Endothelial cell of umbilical vein (primary cell): ENCODE measurements at regions not wholly inside any gene's neighbourhood (a gene's known extent, or its start where the extent isn't known, plus 50 kb on each side); places are given as distances from the start of the nearest gene placed in this dataset.

Experiments
- BruUV-seq: library from RNA; stranded (reverse); fragments of 400-500 nt; replicated peaks from 2 replicates; lab custom pipeline; 2021; lab: Mats Ljungman, UMichigan
- CTCF ChIA-PET: fragments of 300-600, 350-600 bp; sonication (Branson Sonifier 250); formaldehyde crosslinking; loops from one replicate; lab custom pipeline; 2021; ENCODE audit warnings: antibody characterized with exemption, inconsistent platforms; lab: Charles Lee
- POLR2A ChIA-PET: fragments of 300-600, 350-600 bp; sonication (Branson Sonifier 250); formaldehyde crosslinking; loops from one replicate; lab custom pipeline; 2021; ENCODE audit warnings: antibody characterized with exemption, inconsistent platforms; lab: Charles Lee
- DNase-seq: peaks from one replicate; pipeline ENCODE4 v3.0.0-alpha.2; 2011; ENCODE audit warnings: low read depth, low spot score
- FAIRE-seq: peaks from 2 replicates; lab custom pipeline; 2011; peaks lifted over from hg19 to GRCh38; lab: Jason Lieb, UNC
- H2AFZ ChIP-seq: 2 replicates; pipeline ENCODE4 v1.6.0; 2012; ENCODE audit warnings: low read depth, low read length, control low read depth, inconsistent platforms
- H3K27ac ChIP-seq: 2 replicates; pipeline ENCODE4 v1.5.1; 2011; ENCODE audit warnings: low read depth, mild to moderate bottlenecking, control low read depth, low read length, moderate library complexity; ENCODE audit not compliant: insufficient read depth
- H3K27me3 ChIP-seq, 2 experiments: 2 replicates each; pipeline versions ENCODE4 v1.6.0 to v1.6.1; 2011; ENCODE audit warnings: low read length in 2 of 2, mixed read lengths in 1 of 2; ENCODE audit not compliant: control insufficient read depth in 2 of 2, insufficient read depth in 2 of 2
- H3K36me3 ChIP-seq, 2 experiments: 2 replicates in 1 of 2; 3 replicates in 1 of 2; pipeline ENCODE4 v1.5.1; 2011; ENCODE audit warnings: low read length in 2 of 2, mild to moderate bottlenecking in 1 of 2, moderate library complexity in 1 of 2; ENCODE audit not compliant: control insufficient read depth in 2 of 2, insufficient read depth in 2 of 2; ENCODE audit errors: extremely low read depth in 1 of 2
- H3K4me1 ChIP-seq: 3 replicates; pipeline ENCODE4 v1.5.1; 2011; ENCODE audit warnings: mild to moderate bottlenecking, low read length; ENCODE audit not compliant: control insufficient read depth, insufficient read depth; ENCODE audit errors: extremely low read depth
- H3K4me2 ChIP-seq: 2 replicates; pipeline ENCODE4 v1.6.1; 2011; ENCODE audit warnings: low read length, control low read depth, mixed read lengths; ENCODE audit not compliant: insufficient read depth
- H3K4me3 ChIP-seq, 3 experiments: fragments of 200-600 bp in 1 of 3; sonication (generic), shearing (Covaris generic) in 1 of 3; replicated peaks in 1 of 3; 2 replicates each; pipeline ENCODE4 v1.5.1; 2011 to 2016; ENCODE audit warnings: control low read depth in 3 of 3, low read length in 3 of 3, mild to moderate bottlenecking in 2 of 3, inconsistent platforms in 1 of 3, low read depth in 1 of 3, moderate library complexity in 1 of 3; ENCODE audit not compliant: insufficient read depth in 1 of 3
- H3K79me2 ChIP-seq: 2 replicates; pipeline ENCODE4 v1.6.0; 2012; ENCODE audit warnings: low read length, inconsistent platforms; ENCODE audit not compliant: control insufficient read depth, insufficient read depth
- H3K9ac ChIP-seq: replicated peaks from 2 replicates; pipeline ENCODE3; 2011; ENCODE audit warnings: low read length, control low read depth; ENCODE audit not compliant: insufficient read depth; ENCODE audit errors: extremely low read depth
- H3K9me1 ChIP-seq: replicated peaks from 3 replicates; pipeline ENCODE4 v1.6.0; 2011; ENCODE audit warnings: mild to moderate bottlenecking, low read length; ENCODE audit not compliant: control insufficient read depth, insufficient read depth; ENCODE audit errors: extremely low read depth
- H3K9me3 ChIP-seq: replicated peaks from 2 replicates; pipeline ENCODE4 v1.5.1; 2012; ENCODE audit warnings: low read length, inconsistent platforms; ENCODE audit not compliant: control insufficient read depth, insufficient read depth
- H4K20me1 ChIP-seq: replicated peaks from 2 replicates; pipeline ENCODE3; 2011; ENCODE audit warnings: mild to moderate bottlenecking, low read length; ENCODE audit not compliant: control insufficient read depth, insufficient read depth; ENCODE audit errors: extremely low read depth
- EZH2 ChIP-seq: IDR thresholded peaks from 2 replicates; pipeline ENCODE4 v1.6.1; 2012; ENCODE audit warnings: borderline replicate concordance, low read depth, mild to moderate bottlenecking, moderate library complexity, low read length, inconsistent platforms; ENCODE audit not compliant: severe bottlenecking
- FOS ChIP-seq: IDR thresholded peaks from 2 replicates; pipeline ENCODE4 v1.6.1; 2011; ENCODE audit warnings: mild to moderate bottlenecking, low read length, moderate library complexity, borderline replicate concordance; ENCODE audit not compliant: insufficient read depth
- GATA2 ChIP-seq: IDR thresholded peaks from 2 replicates; pipeline ENCODE4 v1.7.0; 2011; ENCODE audit warnings: low read depth, mild to moderate bottlenecking, moderate library complexity, mixed read lengths, low read length; ENCODE audit not compliant: insufficient read length, insufficient read depth
- JUN ChIP-seq: IDR thresholded peaks from 2 replicates; pipeline ENCODE4 v1.6.1; 2011; ENCODE audit warnings: borderline replicate concordance, low read depth; ENCODE audit not compliant: insufficient read length, insufficient read depth
- MYC ChIP-seq: IDR thresholded peaks from one replicate; pipeline ENCODE4 v1.6.1; 2011; ENCODE audit warnings: mild to moderate bottlenecking, low read depth, low read length
- POLR2A ChIP-seq: IDR thresholded peaks from 2 replicates; pipeline ENCODE4 v1.6.1; 2012; ENCODE audit warnings: low read depth, mild to moderate bottlenecking, control low read depth, low read length
- POLR2AphosphoS5 ChIP-seq: IDR thresholded peaks from 2 replicates; pipeline ENCODE4 v1.6.1; 2012; ENCODE audit warnings: low read depth, mild to moderate bottlenecking, control low read depth, low read length, moderate library complexity; ENCODE audit not compliant: insufficient read depth
- dilution Hi-C: fragments of 300-500 bp; cut with MboI; formaldehyde crosslinking; loops from one replicate; pipeline ENCODE4 v1.15.0; 2019; ENCODE audit warnings: low sequenced_read_pairs; ENCODE audit not compliant: extremely low pct_ligation_motif_present
- intact Hi-C: fragments of 100-400 bp; cut with micrococcal nuclease; formaldehyde crosslinking; loops from one replicate; pipeline ENCODE4 v1.10.0; 2022
- TF ChIP-seq, protein P1 (sequence below): IDR thresholded peaks from 2 replicates; pipeline ENCODE4 v1.6.1; 2011; ENCODE audit not compliant: insufficient read depth, insufficient read length
- TF ChIP-seq, protein P2 (sequence below), 2 donors: IDR thresholded peaks; 1 replicate in 1 of 2; 2 replicates in 1 of 2; pipeline ENCODE4 v1.5.1; 2011; ENCODE audit warnings: low read length in 2 of 2, mild to moderate bottlenecking in 2 of 2, moderate library complexity in 2 of 2, control low read depth in 1 of 2, inconsistent platforms in 1 of 2, low read depth in 1 of 2; ENCODE audit not compliant: insufficient read depth in 1 of 2; ENCODE audit errors: extremely low read depth in 1 of 2

DNA sequence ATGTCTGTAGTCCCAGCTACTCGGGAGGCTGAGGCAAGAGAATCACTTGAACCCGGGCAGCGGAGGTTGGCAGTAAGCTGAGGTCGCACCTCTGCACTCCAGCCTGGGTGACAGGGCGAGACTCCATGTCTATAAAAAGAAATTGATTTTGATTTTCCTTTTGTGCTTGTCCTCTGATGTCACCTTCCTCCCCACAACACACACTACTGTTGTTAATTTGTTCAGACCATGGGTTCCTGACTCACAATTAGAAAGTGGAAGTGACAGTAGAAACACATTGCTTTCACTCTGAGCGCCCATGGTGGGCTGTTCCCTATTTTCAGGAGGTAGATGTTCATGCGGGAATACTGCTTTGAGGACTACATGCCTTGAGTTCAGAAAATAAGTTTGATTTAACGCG is 165.5 kb upstream of the KCNJ6 start:
- Histone ChIP-seq H3K4me3 (no peak overlapping the region), H3K27me3 (peaks cover 0 to 2% of the 10 kb centered on the region in 2 experiments), H3K27ac (no peak overlapping the region), H3K4me2 (no peak overlapping the region), H3K4me1 (no peaks in the 10 kb centered on the region), H3K36me3 (no peaks in the 10 kb centered on the region), H3K79me2 (no peaks in the 10 kb centered on the region), H3K9ac (no peak overlapping the region), H3K9me3 (no peaks in the 10 kb centered on the region), H4K20me1 (no peaks in the 10 kb centered on the region), H2AFZ (no peak overlapping the region), H3K9me1 (no peaks in the 10 kb centered on the region)
- dilution Hi-C loops = no loop called here
- CTCF ChIA-PET = no interaction called here
- no TSS peak for BruUV-seq
- DNase-seq (no peak), FAIRE-seq (no peak)
- no peak for TF ChIP-seq EZH2
- TF ChIP-seq GATA2 = no peak
- TF ChIP-seq, protein P1, sequence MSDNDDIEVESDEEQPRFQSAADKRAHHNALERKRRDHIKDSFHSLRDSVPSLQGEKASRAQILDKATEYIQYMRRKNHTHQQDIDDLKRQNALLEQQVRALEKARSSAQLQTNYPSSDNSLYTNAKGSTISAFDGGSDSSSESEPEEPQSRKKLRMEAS = no peak
- TF ChIP-seq MYC = no peak
- TF ChIP-seq POLR2AphosphoS5 = no peak
- TF ChIP-seq JUN = no peak
- TF ChIP-seq, protein P2, sequence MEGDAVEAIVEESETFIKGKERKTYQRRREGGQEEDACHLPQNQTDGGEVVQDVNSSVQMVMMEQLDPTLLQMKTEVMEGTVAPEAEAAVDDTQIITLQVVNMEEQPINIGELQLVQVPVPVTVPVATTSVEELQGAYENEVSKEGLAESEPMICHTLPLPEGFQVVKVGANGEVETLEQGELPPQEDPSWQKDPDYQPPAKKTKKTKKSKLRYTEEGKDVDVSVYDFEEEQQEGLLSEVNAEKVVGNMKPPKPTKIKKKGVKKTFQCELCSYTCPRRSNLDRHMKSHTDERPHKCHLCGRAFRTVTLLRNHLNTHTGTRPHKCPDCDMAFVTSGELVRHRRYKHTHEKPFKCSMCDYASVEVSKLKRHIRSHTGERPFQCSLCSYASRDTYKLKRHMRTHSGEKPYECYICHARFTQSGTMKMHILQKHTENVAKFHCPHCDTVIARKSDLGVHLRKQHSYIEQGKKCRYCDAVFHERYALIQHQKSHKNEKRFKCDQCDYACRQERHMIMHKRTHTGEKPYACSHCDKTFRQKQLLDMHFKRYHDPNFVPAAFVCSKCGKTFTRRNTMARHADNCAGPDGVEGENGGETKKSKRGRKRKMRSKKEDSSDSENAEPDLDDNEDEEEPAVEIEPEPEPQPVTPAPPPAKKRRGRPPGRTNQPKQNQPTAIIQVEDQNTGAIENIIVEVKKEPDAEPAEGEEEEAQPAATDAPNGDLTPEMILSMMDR (IDR thresholded peaks at IDR 0.05; ENCODE audit: extremely low read depth in 1 of 2, insufficient read depth in 1 of 2, low read depth in 1 of 2, low read length in 2 of 2) = no peak
- TF ChIP-seq FOS = no peak
- no peak for TF ChIP-seq POLR2A
- intact Hi-C loops = no loop called here
- POLR2A ChIA-PET = no interaction called here
